ENCODE measurements at regions not wholly inside any gene's neighbourhood (a gene's known extent, or its start where the extent isn't known, plus 50 kb on each side); places are given as distances from the start of the nearest gene placed in this dataset.
A peak's percentile ranks its signal among the peaks of the same experiment; 100 is the strongest.

DNA sequence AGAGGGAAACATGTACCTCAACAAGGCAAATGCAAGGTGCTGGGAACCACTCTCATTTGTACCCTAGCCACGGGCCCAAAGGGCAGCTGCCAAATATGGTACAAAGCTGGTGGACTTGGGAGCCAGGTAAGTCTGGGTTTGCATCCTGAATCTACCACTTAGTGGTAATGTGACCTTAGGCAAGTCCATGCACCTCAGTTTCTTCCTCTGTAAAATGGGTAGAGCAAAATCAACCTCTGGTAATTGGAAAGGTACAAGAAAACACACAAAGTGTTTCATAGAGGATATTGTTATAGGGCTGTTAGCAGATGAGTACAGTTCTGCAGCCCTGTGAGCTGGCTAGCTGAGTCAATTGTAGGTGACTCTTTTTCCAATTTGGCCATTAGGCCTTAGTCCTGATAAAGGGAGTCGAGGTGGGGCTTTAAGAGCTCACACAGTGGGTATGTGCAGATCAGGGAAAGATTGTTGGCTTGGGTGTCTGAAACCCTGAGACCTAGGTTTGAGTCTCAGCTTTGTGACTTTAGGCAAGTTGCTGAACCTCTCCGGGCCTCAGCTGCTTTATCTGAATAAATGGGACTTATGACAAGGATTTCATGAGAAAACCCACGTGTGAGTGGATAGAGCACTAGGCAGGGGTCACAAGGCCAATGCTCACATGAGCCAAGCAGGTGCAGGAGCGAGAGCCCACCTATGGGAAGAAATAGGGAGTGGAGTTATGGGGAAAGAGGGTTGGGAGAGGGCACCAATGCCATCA lies 121.3 kb upstream of the GDF10 start:
- H3K4me3 ChIP-seq = no peak overlapping the region
- TF ChIP-seq, protein P1, sequence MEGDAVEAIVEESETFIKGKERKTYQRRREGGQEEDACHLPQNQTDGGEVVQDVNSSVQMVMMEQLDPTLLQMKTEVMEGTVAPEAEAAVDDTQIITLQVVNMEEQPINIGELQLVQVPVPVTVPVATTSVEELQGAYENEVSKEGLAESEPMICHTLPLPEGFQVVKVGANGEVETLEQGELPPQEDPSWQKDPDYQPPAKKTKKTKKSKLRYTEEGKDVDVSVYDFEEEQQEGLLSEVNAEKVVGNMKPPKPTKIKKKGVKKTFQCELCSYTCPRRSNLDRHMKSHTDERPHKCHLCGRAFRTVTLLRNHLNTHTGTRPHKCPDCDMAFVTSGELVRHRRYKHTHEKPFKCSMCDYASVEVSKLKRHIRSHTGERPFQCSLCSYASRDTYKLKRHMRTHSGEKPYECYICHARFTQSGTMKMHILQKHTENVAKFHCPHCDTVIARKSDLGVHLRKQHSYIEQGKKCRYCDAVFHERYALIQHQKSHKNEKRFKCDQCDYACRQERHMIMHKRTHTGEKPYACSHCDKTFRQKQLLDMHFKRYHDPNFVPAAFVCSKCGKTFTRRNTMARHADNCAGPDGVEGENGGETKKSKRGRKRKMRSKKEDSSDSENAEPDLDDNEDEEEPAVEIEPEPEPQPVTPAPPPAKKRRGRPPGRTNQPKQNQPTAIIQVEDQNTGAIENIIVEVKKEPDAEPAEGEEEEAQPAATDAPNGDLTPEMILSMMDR (IDR thresholded peaks at IDR 0.05) = no peak
- no peaks in the 10 kb centered on the region for H3K27me3 ChIP-seq
- no peak for DNase-seq (ENCODE audit: low spot score in 2 of 2)
- H3K9me3 ChIP-seq = no peaks in the 10 kb centered on the region
- peaks cover 0 to 4% of the 10 kb centered on the region in 2 donors for H3K4me1 ChIP-seq
- H3K36me3 ChIP-seq = no peaks in the 10 kb centered on the region
- no peak overlapping the region for H3K27ac ChIP-seq
- intact Hi-C loops (cut with DNase I) = no loop called here

DNA sequence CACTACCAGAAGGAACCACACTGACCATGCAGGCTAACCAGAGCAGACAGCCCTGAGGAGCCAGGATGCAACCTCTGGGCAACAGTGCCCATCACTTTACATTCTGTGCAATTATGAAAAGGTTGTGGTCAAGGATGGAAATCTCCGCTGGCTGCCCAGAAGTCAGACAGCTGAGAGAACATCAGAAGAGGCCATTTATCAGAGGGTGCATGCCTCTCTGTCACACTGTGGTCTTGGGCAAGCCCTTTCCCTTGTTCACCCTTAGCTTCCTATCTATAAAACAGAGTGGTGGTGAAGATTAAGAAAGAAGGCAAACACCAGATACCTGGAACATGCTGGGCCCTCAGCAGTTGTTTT lies 120.7 kb upstream of the GDF10 start:
- Histone ChIP-seq H3K9me3 (no peaks in the 10 kb centered on the region), H3K27me3 (no peaks in the 10 kb centered on the region), H3K4me3 (no peak overlapping the region), H3K4me1 (peaks cover 3 to 6% of the 10 kb centered on the region in 2 donors), H3K36me3 (no peaks in the 10 kb centered on the region), H3K27ac (no peak overlapping the region)
- DNase-seq (ENCODE audit: low spot score in 2 of 2) = no peak
- intact Hi-C loops (cut with DNase I) = no loop called here
- TF ChIP-seq, protein P1 (IDR thresholded peaks at IDR 0.05) = no peak

DNA sequence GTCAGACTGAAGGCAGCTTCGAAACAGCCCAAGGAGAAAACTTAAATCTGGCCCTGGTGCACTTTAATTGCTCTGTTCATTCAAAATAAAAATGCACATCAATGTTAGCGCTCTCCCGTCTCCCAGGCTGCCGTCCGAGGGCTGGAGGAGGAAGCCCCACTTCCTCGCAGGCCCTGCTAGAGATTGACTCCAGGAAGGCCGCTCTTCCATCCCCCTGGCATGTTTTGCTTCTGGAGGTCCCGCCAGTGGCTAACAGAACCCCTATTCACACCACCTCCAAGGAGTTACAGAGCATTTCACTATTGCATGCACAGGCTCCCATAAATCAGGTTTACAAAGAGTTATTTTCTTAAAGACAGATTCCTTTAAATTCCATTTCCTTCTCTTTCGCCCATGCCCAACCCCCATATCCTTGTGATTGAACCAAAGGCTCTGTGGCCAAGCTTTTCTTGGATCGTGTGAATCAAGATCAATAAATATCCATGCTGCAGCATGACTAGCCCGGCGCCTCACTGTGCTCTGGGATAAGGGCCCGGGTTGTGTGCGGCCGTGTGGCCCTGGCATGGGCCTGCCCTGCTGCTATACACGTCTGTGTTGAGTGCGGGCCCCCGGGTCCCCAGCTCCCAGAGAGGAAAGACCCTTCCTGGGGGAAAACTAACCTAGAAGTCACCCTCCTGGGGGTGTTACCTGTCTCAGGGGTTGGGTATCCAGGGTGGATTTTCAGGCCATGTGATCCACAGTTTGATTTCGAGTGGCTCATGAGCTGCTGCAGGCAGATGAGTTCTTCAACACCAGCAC lies 118.7 kb upstream of the GDF10 start:
- DNase-seq (ENCODE audit: low spot score in 2 of 2) = no peak

DNA sequence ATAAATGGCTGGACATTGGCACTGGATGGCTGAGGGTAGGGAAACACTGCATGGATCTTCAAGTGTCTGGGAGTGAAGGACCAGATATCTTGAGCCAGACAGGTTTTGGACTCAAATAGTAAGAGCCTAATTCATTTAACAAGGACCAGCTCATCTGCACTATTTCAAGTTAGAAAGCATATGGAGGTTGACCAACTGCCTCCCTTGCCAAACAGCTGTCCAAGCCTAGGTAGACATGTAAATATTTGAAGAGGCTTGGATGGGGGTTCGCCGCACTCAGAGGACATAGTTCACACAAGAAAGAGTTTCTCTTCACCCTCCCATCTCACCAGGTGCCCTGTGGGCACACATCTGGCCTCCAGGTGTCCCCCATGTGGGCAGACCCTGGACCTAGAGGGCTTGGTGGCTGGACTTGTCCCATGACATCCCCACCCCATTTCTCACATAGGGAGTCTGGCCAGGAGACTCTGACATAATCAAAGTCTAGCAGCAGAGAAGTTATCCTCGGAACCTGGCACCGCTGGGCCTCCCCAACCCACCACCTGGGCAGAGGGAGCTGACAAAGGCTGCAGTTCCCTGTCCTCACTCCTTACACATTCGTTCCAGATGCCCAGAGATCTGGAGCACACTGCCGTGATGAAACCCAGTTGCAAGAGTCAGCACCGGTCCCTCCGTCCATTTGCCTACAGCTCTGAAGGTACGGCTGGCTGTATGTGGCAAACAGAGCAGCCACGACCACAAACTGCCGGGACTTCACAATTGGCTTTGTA lies 116.9 kb upstream of the GDF10 start:
- intact Hi-C loops (cut with DNase I) = no loop called here
- Histone ChIP-seq H3K27me3 (no peaks in the 10 kb centered on the region), H3K4me3 (no peak overlapping the region), H3K27ac (peak overlapping the region; percentile 21 to 47), H3K9me3 (no peaks in the 10 kb centered on the region), H3K36me3 (no peaks in the 10 kb centered on the region), H3K4me1 (peaks cover 3 to 6% of the 10 kb centered on the region in 2 donors)
- TF ChIP-seq, protein P1 (IDR thresholded peaks at IDR 0.05) = no peak
- DNase-seq (ENCODE audit: low spot score in 2 of 2) = no peak

More for the DNA sequence above, 118.7 kb upstream of the GDF10 start:
- H3K9me3 ChIP-seq = no peaks in the 10 kb centered on the region
- TF ChIP-seq, protein P1 (IDR thresholded peaks at IDR 0.05) = no peak
- no peaks in the 10 kb centered on the region for H3K36me3 ChIP-seq
- no peaks in the 10 kb centered on the region for H3K27me3 ChIP-seq
- H3K4me1 ChIP-seq = peaks cover 3 to 6% of the 10 kb centered on the region in 2 donors
- H3K4me3 ChIP-seq = no peak overlapping the region
- intact Hi-C loops (cut with DNase I) = no loop called here
- H3K27ac ChIP-seq = no peak overlapping the region

DNA sequence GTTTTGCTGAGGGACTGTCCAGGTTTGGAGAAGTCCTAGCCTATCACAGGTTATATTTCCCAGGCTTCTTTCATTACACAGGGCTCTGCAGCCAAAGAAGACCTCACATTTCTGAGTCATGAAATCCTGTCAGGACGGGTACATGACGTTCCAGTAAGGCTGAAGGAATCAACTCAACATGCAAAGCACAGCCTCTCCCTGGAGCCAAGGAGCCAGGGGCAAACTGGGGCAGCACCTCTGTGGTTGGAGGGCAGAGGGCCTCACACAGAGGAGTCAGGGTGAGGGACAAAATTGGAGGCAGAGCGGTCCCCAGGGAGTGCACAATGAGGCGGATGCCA lies 116.3 kb upstream of the GDF10 start:
- Histone ChIP-seq H3K36me3 (no peaks in the 10 kb centered on the region), H3K4me3 (no peak overlapping the region), H3K27ac (peak overlapping the region; percentile 21 to 47), H3K9me3 (no peaks in the 10 kb centered on the region), H3K27me3 (no peaks in the 10 kb centered on the region), H3K4me1 (peaks cover 3 to 6% of the 10 kb centered on the region in 2 donors)
- TF ChIP-seq, protein P1 (IDR thresholded peaks at IDR 0.05) = no peak
- no peak for DNase-seq (ENCODE audit: low spot score in 2 of 2)
- intact Hi-C loops (cut with DNase I) = no loop called here
